GM23338 (cell line): ENCODE measurements at regions not wholly inside any gene's neighbourhood (a gene's known extent, or its start where the extent isn't known, plus 50 kb on each side); places are given as distances from the start of the nearest gene placed in this dataset.

Experiments
- ATAC-seq: fragments of 200-7000 bp; cut with Tn5 transposase; 3 replicates; pipeline ENCODE4 v1.9.1; 2020
- DNase-seq: peaks from one replicate; pipeline ENCODE4 v3.0.0-alpha.2; 2015; ENCODE audit warnings: low spot score
- H2AFZ ChIP-seq: fragments of 200-600 bp; sonication (generic); 2 replicates; pipeline ENCODE4 v1.8.0; 2016; ENCODE audit warnings: antibody characterized with exemption, mild to moderate bottlenecking, moderate library complexity
- H3F3A ChIP-seq: fragments of 200-600 bp; sonication (generic); replicated peaks from 2 replicates; pipeline ENCODE4 v1.8.0; 2017; ENCODE audit warnings: antibody characterized with exemption, mixed run types, low read depth
- H3K27ac ChIP-seq: fragments of 200-600 bp; sonication (generic); 2 replicates; pipeline ENCODE4 v1.6.1; 2016; ENCODE audit warnings: low read depth
- H3K27me3 ChIP-seq: fragments of 200-600 bp; sonication (generic); 2 replicates; pipeline ENCODE4 v1.8.0; 2016; ENCODE audit warnings: mild to moderate bottlenecking, mixed run types, moderate library complexity; ENCODE audit not compliant: insufficient read depth
- H3K36me3 ChIP-seq: fragments of 200-600 bp; sonication (generic); 2 replicates; pipeline ENCODE4 v1.8.0; 2016; ENCODE audit warnings: mild to moderate bottlenecking; ENCODE audit not compliant: insufficient read depth
- H3K4me1 ChIP-seq: fragments of 200-600 bp; sonication (generic); 2 replicates; pipeline ENCODE4 v1.8.0; 2016; ENCODE audit warnings: mild to moderate bottlenecking, moderate library complexity; ENCODE audit not compliant: insufficient read depth
- H3K4me2 ChIP-seq: fragments of 200-600 bp; sonication (generic); 2 replicates; pipeline ENCODE4 v1.7.1; 2017; ENCODE audit warnings: mixed run types
- H3K4me3 ChIP-seq: fragments of 200-600 bp; sonication (generic); 2 replicates; pipeline ENCODE4 v1.6.1; 2016; ENCODE audit warnings: mixed run types
- H3K79me2 ChIP-seq: fragments of 200-600 bp; sonication (generic); replicated peaks from 2 replicates; pipeline ENCODE4 v1.8.0; 2017; ENCODE audit warnings: mild to moderate bottlenecking; ENCODE audit not compliant: insufficient read depth
- H3K9me2 ChIP-seq: fragments of 200-600 bp; sonication (generic); 2 replicates; pipeline ENCODE4 v1.8.0; 2017; ENCODE audit not compliant: insufficient read depth
- H4K20me1 ChIP-seq: fragments of 200-600 bp; sonication (generic); replicated peaks from 2 replicates; pipeline ENCODE4 v1.8.0; 2017; ENCODE audit warnings: mild to moderate bottlenecking; ENCODE audit not compliant: insufficient read depth
- H3K27ac Mint-ChIP-seq: 2 replicates; pipeline ENCODE4 v1.8.0; 2020; ENCODE audit warnings: inconsistent platforms, mild to moderate bottlenecking, moderate library complexity, mixed read lengths
- H3K27me3 Mint-ChIP-seq: 3 replicates; pipeline ENCODE4 v1.8.0; 2022; ENCODE audit warnings: low read depth, mild to moderate bottlenecking, moderate library complexity, mixed read lengths, inconsistent platforms; ENCODE audit not compliant: insufficient read depth, poor library complexity
- H3K36me3 Mint-ChIP-seq: 3 replicates; pipeline ENCODE4 v1.8.0; 2021; ENCODE audit warnings: low read depth, mild to moderate bottlenecking, inconsistent platforms, moderate library complexity, mixed read lengths
- H3K4me1 Mint-ChIP-seq: 3 replicates; pipeline ENCODE4 v1.8.0; 2020; ENCODE audit warnings: mild to moderate bottlenecking, inconsistent platforms, mixed read lengths
- H3K4me3 Mint-ChIP-seq: 3 replicates; pipeline ENCODE4 v1.8.0; 2021; ENCODE audit warnings: moderate library complexity, mild to moderate bottlenecking, inconsistent platforms, mixed read lengths
- H3K9me3 Mint-ChIP-seq: 3 replicates; pipeline ENCODE4 v1.8.0; 2020; ENCODE audit warnings: moderate library complexity, mild to moderate bottlenecking, inconsistent platforms, mixed read lengths
- CREB1 ChIP-seq: fragments of 250-450 bp; sonication (Bioruptor Pico); IDR thresholded peaks from 2 replicates; pipeline ENCODE4 v1.5.0; 2020; ENCODE audit warnings: low read depth, mild to moderate bottlenecking, moderate library complexity
- EZH2phosphoT487 ChIP-seq: fragments of 200-600 bp; sonication (generic); IDR thresholded peaks from one replicate; pipeline ENCODE4 v1.8.1; 2018; ENCODE audit warnings: antibody characterized with exemption; ENCODE audit not compliant: unreplicated experiment
- JUNB ChIP-seq: IDR thresholded peaks from one replicate; pipeline ENCODE4 v1.6.1; 2016; ENCODE audit warnings: antibody characterized with exemption; ENCODE audit not compliant: unreplicated experiment
- POLR2AphosphoS5 ChIP-seq: IDR thresholded peaks from 2 replicates; pipeline ENCODE4 v1.6.1; 2016; ENCODE audit warnings: antibody characterized with exemption, low read depth
- REST ChIP-seq: IDR thresholded peaks from one replicate; pipeline ENCODE4 v1.6.1; 2018; ENCODE audit warnings: antibody characterized with exemption; ENCODE audit not compliant: unreplicated experiment
- STAT1 ChIP-seq: IDR thresholded peaks from one replicate; pipeline ENCODE4 v1.6.1; 2016; ENCODE audit warnings: antibody characterized with exemption; ENCODE audit not compliant: unreplicated experiment
- ZNF114 ChIP-seq: fragments of 250-450 bp; sonication (Bioruptor Pico); IDR thresholded peaks from 2 replicates; pipeline ENCODE4 v1.5.0; 2020; ENCODE audit warnings: mild to moderate bottlenecking, moderate library complexity
- ZNF331 ChIP-seq: fragments of 250-450 bp; sonication (Bioruptor Pico); IDR thresholded peaks from 2 replicates; pipeline ENCODE4 v1.5.0; 2020; ENCODE audit warnings: low read depth, mild to moderate bottlenecking, moderate library complexity
- TF ChIP-seq, protein P1 (sequence below): fragments of 250-450 bp; sonication (Bioruptor Pico); IDR thresholded peaks from 2 replicates; pipeline ENCODE4 v1.5.0; 2020; ENCODE audit warnings: mild to moderate bottlenecking, moderate library complexity
- TF ChIP-seq, protein P2 (sequence below), 2 experiments: fragments of 200-600 bp in 1 of 2; sonication (generic) in 1 of 2; conservative IDR thresholded peaks; 2 replicates each; pipeline versions ENCODE4 v1.5.1 to v1.6.1; 2016 to 2017; ENCODE audit warnings: antibody characterized with exemption in 2 of 2, low read depth in 2 of 2, mild to moderate bottlenecking in 2 of 2, moderate library complexity in 1 of 2

- Histone ChIP-seq H4K20me1 (no peaks in the 10 kb centered on the region), H3K4me3 (no peak overlapping the region), H2AFZ (no peak overlapping the region), H3K27me3 (no peaks in the 10 kb centered on the region), H3K27ac (no peak overlapping the region), H3K4me2 (no peak overlapping the region), H3K9me2 (peaks cover 9% of the 10 kb centered on the region; the same call in 1 of the 2 replicates), H3K79me2 (no peaks in the 10 kb centered on the region), H3K36me3 (no peaks in the 10 kb centered on the region), H3F3A (no peaks in the 10 kb centered on the region), H3K4me1 (no peaks in the 10 kb centered on the region)
- TF ChIP-seq REST (no peak), CREB1 (CRISPR knock-in tag) (no peak), ZNF114 (no peak), STAT1 (no peak), POLR2AphosphoS5 (no peak), EZH2phosphoT487 (no peak), ZNF331 (CRISPR knock-in tag) (no peak), JUNB (no peak)
- TF ChIP-seq, protein P1, sequence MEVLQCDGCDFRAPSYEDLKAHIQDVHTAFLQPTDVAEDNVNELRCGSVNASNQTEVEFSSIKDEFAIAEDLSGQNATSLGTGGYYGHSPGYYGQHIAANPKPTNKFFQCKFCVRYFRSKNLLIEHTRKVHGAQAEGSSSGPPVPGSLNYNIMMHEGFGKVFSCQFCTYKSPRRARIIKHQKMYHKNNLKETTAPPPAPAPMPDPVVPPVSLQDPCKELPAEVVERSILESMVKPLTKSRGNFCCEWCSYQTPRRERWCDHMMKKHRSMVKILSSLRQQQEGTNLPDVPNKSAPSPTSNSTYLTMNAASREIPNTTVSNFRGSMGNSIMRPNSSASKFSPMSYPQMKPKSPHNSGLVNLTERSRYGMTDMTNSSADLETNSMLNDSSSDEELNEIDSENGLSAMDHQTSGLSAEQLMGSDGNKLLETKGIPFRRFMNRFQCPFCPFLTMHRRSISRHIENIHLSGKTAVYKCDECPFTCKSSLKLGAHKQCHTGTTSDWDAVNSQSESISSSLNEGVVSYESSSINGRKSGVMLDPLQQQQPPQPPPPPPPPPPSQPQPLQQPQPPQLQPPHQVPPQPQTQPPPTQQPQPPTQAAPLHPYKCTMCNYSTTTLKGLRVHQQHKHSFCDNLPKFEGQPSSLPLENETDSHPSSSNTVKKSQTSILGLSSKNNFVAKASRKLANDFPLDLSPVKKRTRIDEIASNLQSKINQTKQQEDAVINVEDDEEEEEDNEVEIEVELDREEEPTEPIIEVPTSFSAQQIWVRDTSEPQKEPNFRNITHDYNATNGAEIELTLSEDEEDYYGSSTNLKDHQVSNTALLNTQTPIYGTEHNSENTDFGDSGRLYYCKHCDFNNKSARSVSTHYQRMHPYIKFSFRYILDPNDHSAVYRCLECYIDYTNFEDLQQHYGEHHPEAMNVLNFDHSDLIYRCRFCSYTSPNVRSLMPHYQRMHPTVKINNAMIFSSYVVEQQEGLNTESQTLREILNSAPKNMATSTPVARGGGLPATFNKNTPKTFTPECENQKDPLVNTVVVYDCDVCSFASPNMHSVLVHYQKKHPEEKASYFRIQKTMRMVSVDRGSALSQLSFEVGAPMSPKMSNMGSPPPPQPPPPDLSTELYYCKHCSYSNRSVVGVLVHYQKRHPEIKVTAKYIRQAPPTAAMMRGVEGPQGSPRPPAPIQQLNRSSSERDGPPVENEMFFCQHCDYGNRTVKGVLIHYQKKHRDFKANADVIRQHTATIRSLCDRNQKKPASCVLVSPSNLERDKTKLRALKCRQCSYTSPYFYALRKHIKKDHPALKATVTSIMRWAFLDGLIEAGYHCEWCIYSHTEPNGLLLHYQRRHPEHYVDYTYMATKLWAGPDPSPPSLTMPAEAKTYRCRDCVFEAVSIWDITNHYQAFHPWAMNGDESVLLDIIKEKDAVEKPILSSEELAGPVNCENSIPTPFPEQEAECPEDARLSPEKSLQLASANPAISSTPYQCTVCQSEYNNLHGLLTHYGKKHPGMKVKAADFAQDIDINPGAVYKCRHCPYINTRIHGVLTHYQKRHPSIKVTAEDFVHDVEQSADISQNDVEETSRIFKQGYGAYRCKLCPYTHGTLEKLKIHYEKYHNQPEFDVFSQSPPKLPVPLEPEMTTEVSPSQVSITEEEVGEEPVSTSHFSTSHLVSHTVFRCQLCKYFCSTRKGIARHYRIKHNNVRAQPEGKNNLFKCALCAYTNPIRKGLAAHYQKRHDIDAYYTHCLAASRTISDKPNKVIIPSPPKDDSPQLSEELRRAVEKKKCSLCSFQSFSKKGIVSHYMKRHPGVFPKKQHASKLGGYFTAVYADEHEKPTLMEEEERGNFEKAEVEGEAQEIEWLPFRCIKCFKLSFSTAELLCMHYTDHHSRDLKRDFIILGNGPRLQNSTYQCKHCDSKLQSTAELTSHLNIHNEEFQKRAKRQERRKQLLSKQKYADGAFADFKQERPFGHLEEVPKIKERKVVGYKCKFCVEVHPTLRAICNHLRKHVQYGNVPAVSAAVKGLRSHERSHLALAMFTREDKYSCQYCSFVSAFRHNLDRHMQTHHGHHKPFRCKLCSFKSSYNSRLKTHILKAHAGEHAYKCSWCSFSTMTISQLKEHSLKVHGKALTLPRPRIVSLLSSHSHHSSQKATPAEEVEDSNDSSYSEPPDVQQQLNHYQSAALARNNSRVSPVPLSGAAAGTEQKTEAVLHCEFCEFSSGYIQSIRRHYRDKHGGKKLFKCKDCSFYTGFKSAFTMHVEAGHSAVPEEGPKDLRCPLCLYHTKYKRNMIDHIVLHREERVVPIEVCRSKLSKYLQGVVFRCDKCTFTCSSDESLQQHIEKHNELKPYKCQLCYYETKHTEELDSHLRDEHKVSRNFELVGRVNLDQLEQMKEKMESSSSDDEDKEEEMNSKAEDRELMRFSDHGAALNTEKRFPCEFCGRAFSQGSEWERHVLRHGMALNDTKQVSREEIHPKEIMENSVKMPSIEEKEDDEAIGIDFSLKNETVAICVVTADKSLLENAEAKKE (CRISPR knock-in tag): no peak
- TF ChIP-seq, protein P2, sequence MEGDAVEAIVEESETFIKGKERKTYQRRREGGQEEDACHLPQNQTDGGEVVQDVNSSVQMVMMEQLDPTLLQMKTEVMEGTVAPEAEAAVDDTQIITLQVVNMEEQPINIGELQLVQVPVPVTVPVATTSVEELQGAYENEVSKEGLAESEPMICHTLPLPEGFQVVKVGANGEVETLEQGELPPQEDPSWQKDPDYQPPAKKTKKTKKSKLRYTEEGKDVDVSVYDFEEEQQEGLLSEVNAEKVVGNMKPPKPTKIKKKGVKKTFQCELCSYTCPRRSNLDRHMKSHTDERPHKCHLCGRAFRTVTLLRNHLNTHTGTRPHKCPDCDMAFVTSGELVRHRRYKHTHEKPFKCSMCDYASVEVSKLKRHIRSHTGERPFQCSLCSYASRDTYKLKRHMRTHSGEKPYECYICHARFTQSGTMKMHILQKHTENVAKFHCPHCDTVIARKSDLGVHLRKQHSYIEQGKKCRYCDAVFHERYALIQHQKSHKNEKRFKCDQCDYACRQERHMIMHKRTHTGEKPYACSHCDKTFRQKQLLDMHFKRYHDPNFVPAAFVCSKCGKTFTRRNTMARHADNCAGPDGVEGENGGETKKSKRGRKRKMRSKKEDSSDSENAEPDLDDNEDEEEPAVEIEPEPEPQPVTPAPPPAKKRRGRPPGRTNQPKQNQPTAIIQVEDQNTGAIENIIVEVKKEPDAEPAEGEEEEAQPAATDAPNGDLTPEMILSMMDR (conservative IDR thresholded peaks at IDR 0.05; ENCODE audit: low read depth in 2 of 2): no peak
- ATAC-seq (no peak), DNase-seq (no peak)
- Mint-ChIP-seq H3K27ac (no peak overlapping the region), H3K27me3 (no peaks in the 10 kb centered on the region), H3K9me3 (no peaks in the 10 kb centered on the region), H3K36me3 (no peaks in the 10 kb centered on the region; the same call in 2 of the 3 replicates), H3K4me1 (no peaks in the 10 kb centered on the region), H3K4me3 (no peak overlapping the region)
These were observed 456.0 kb upstream of the DCC start for GRCh38 chr18:51884039-51884438.
